ENCODE measurements at regions not wholly inside any gene's neighbourhood (a gene's known extent, or its start where the extent isn't known, plus 50 kb on each side); places are given as distances from the start of the nearest gene placed in this dataset.
"Not testable (repeated sequence)": the region's sequence is repeated elsewhere in the genome, so short reads cannot be mapped to it uniquely, and the experiment has no call there.

- DNase-seq, result no peak
Observed at GRCh38 chr10:124206616-124207015, 113.2 kb upstream of the CHST15 start.

DNA sequence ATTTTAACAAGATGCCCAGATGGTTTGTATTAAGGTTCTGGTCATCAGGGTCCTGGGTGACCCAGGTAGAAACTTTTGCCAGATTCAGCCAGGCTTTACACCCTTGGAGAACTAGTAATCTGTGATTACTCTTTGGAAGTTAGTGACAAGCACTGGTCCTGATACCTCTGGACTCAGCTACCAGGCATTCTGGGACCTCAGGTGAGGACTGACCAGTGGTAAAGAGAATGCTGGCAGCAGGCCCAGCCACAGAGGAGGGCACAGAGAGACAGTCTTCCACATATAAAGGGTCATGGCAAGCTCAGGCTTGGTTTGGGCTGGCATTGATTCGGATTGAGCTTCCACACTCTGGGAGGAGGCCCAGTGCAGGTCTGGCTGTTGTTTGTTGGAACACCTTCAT, 112.0 kb upstream of the CHST15 start:
- no peak for DNase-seq

GRCh38 chr10:124204726-124205125, 111.3 kb upstream of the CHST15 start:
- no peak for DNase-seq

DNA sequence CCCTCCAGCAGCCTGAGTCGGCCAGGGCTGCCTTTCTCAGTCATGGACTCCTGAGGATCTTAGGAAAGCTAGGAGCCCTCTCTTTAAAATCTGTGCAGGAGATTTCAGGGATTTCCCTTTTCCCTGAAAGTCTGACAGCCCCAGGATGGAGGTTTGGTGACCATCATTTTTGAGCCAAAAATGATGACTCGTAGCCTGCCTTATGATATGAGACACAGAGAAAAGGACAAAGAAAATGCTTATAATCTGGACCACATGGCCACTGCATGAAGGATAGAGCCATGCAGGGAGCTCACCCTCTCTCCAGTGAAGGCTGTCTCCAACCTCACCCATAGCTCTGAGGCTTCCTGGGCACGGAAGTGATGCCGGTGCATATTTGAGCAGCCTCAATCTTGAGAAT, 106.6 kb upstream of the CHST15 start:
- DNase-seq, result no peak

DNA sequence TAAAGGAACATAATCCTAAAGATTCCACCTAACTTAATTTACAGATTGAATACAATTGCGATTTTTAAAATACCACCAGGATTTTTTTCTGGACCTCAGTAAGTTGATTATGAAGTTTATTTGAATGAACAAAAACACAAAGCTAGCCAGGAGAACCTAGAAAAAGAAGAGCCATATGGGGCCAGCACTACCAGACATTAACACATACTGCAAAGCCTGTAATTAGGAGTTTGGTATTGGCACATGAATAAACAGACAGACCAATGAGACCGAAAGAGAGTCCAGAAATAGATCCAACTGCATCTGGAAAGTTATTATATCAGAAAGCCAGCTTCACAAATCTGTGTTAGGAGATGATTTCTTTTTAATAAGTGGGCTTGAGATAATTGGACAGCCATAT, 105.5 kb upstream of the CHST15 start:
- no peak for DNase-seq

- no peak for DNase-seq
Observed at GRCh38 chr10:124198125-124198501, 104.7 kb upstream of the CHST15 start.

DNA sequence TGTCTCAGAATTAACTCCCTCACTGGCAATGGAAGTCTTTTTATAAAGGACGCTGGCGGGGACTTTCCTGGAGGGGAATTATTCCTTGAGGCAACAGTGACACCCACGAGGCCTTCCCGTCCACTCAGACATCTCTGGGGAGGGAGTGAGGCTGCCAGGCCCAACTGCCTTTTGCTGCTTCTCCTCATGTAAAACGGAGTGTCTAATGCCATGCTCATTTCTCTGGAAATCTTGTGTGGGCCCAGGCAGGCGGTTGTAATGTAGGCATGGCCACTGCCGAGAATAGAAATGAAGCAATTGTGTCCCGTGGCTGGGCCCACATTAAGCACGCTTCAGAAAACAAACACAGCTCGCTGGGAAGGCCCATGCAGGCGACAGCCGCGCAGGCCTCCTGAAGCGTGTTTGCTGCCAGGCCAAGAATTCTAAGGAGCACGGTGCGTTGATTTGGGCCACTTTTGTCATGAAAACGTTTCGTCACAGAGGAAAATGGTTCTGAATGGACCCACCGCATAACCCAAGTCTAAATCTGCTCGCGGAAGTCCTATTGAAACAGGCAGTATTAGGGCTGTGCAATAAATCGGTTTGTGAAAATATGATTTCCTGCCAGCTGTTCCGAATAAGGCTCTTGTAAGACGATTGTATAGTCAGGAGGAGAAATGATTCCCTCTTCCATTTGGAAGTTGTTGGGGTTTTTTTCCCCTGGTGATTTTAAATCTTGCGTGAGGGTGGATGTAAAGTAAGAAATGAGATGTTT, 104.2 kb upstream of the CHST15 start:
- no peak for DNase-seq

DNA sequence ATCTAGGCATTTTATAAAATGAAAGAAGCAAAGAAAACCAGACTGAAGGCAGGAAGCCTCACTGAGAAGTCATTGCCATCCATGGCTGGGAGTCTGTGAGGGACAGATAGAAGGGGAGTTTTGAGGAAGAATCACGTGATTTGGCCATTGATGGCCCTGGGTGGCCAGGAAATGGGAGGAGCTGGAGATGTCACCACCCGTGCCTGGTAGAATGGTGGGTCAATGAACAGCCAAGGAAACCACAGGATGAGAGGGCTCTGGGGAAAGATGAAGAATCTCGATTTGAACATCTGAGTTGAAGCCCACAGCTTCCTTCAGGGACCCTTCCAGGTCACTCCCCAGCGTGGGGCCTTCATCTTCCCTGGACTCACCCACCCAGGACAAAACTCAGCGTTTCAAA, 103.3 kb upstream of the CHST15 start:
- no peak for DNase-seq

GRCh38 chr10:124194199-124194824, 100.9 kb upstream of the CHST15 start:
- no peak for DNase-seq

DNA sequence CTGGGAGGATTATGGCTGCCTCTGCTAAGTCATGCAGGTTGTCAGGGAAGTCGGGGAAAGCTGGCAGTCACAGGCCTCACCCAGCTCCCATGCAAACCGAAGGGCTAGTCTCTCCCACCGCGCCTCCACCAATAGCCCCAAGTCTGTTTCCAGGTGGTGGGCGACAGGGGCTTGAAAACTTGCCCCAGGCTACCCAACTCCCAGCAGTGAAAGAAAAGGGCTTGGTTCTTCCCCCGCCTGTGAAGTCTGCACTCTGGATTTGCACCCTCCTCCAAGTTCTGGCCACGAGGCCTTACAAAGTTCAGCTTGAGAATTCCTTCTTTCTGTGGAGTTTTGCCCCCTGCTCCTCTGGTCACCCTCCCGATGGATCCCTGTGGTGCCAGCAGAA, 99.9 kb upstream of the CHST15 start:
- no peak for DNase-seq

DNA sequence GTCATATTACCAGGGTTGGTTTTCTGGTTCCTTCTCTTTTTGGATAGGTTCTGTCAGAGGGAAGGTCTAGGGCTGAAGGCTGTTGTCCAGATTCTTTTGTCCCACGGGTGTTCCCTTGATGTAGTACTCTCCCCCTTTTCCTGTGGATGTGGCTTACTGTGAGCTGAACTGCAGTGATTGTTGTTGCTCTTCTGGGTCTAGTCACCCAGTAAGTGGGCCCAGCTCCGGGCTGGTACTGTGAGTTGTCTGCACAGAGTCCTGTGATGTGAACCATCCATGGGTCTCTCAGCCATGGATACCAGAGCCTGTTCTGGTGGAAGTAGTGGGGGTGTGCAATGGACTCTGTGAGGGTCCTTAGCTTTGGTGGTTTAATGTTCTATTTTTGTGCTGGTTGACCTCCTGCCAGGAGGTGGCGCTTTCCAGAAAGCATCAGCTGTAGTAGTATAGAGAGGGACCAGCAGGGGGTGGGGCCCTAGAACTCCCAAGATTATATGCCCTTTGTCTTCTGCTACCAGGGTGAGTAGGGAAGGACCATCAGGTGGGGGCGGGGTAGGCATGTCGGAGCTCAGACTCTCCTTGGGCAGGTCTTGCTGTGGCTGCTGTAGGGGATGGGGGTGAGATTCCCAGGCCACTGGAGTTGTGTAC, 99.4 kb upstream of the CHST15 start:
- peak in 1 of 2 experiments; percentile 20 for DNase-seq

- not testable (repeated sequence) for DNase-seq
Observed at GRCh38 chr10:124190476-124190875, 97.1 kb upstream of the CHST15 start.

GRCh38 chr10:124186956-124187355, 93.6 kb upstream of the CHST15 start:
- no peak for DNase-seq

- DNase-seq, result no peak
Observed at GRCh38 chr10:124185084-124185483, 91.7 kb upstream of the CHST15 start.

DNA sequence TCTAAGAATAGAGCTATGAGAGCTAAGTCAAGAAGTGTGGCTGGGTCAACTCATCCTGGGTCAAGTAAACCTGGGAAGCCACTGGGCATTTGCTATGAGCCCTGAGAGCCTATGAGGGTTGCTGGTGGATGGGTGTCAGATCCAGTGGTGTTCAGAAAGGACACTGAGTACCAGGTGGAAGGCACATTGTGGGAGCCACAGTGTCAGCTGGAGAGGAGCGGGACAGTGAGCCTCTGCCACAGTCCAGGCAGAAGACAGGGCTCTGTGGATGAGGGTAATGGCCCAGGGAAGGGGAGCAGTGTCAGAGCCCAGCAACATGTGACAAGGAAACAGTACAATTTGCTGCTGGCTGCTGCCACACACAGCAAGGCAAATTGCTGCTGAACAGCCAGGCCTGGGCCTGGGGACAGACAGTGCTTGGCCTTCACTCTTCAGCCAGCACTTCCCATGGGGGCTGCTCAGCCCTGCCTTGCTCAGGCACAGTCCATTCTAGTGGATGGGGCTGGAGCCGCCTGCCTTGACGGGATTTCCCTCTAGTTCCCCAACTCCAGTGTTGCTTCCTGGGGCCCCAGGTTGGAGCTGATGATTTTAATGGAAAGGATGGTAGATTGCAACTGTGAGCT, 90.9 kb upstream of the CHST15 start:
- DNase-seq, result no peak

GRCh38 chr10:124183617-124184016, 90.2 kb upstream of the CHST15 start:
- no peak for DNase-seq

- no peak for DNase-seq
Observed at GRCh38 chr10:124182088-124182541, 88.7 kb upstream of the CHST15 start.

DNA sequence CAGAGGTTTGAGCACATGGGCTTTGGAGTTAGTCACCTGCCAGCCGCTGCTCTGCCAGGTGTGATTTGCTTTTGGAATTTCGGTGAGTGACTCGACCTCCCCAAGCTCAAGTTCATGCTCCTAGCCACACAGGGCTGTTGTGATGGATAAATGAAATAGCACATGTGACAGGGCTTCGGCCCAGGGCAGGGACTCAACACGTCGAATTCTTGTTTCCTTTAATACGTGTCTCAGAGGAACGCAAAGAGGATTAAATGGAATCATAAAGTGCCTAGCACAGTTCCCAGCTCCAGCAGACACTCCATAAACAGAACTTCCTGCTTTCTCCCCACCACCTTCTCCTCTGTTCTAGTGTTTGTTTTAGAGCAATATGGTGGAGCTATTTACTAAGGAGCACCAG, 88.3 kb upstream of the CHST15 start:
- DNase-seq, result no peak

DNA sequence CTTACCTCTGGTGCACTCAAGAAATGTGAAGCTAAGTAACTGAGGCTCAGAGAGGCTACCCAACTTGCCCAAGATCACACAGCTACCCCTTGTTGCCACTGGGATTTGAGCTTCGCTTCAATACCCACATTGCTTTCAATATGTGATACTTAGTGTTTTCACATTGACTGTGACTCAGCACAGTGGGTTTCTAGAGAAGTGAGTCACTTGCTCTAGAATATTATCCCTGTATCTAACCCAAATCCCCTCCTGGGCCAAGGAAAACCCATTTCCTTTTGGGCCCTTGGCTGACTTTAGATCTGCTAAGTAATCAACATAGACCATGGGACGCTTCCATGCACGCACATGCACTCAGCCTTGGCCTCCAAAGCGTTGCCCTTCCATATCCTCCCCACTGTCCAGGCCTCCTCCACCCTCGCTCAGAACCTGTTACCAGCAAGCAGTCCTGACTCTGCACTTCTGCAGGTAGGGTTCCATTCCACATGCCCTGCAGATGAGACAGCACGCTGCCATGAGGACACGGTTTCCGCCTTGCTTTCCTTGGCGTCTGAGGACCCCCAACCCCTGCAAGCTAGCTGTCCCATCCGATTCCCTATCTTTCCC, 87.7 kb upstream of the CHST15 start:
- no peak for DNase-seq

GRCh38 chr10:124180044-124180745, 86.8 kb upstream of the CHST15 start:
- no peak for DNase-seq

- no peak for DNase-seq
Observed at GRCh38 chr10:124179308-124180043, 86.1 kb upstream of the CHST15 start.

GRCh38 chr10:124177180-124177518, 83.8 kb upstream of the CHST15 start:
- DNase-seq, result no peak

Measured in activated CD4-positive, alpha-beta T cell treated with anti-CD3 and anti-CD28 coated beads, Interleukin-2, amount 50 U/mL, for 48 hours (primary cell).